Adipocyte (in vitro differentiated cells): ENCODE measurements at regions not wholly inside any gene's neighbourhood (a gene's known extent, or its start where the extent isn't known, plus 50 kb on each side); places are given as distances from the start of the nearest gene placed in this dataset.
A peak's percentile ranks its signal among the peaks of the same experiment; 100 is the strongest.

Experiments
- DNase-seq: peaks from one replicate; pipeline ENCODE4 v3.0.0-alpha.2; 2015; ENCODE audit warnings: low read depth
- H3K27me3 ChIP-seq: replicated peaks from 2 replicates; pipeline ENCODE4 v1.7.0; 2013; ENCODE audit warnings: mild to moderate bottlenecking, low read length, moderate library complexity; ENCODE audit not compliant: control insufficient read depth, insufficient read depth
- H3K36me3 ChIP-seq: 2 replicates; pipeline ENCODE4 v1.7.0; 2013; ENCODE audit warnings: low read length, mild to moderate bottlenecking, moderate library complexity; ENCODE audit not compliant: control insufficient read depth, insufficient read depth, severe bottlenecking
- H3K4me1 ChIP-seq: 2 replicates; pipeline ENCODE4 v1.7.0; 2013; ENCODE audit warnings: mild to moderate bottlenecking, low read length, moderate library complexity; ENCODE audit not compliant: control insufficient read depth, insufficient read depth
- H3K4me3 ChIP-seq: 2 replicates; pipeline ENCODE4 v1.7.0; 2013; ENCODE audit warnings: mild to moderate bottlenecking, low read length, moderate library complexity
- H3K9ac ChIP-seq: 2 replicates; pipeline ENCODE4 v1.7.0; 2013; ENCODE audit warnings: mild to moderate bottlenecking, low read length, moderate library complexity
- H3K9me3 ChIP-seq: 2 replicates; pipeline ENCODE4 v1.7.0; 2013; ENCODE audit warnings: mild to moderate bottlenecking, low read length, moderate library complexity; ENCODE audit not compliant: control insufficient read depth

DNA sequence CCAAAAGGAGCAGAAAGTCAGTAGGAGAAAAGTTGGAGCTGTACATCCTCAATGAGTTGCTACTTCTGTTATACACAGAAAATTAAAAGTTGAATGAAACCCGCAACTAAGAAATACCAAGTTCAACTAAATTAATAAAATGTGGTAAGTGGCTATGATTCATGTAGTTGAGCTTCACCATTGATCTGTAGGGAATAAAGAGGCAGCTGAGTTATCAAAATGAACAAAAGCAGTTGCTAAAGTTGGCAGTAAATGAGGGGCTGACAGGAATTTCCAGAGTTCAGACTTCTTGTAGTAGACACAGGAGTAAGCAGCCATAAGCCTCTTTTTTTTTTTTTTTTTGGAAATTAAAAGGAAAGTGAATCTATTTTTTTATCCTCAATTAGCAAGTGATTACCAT lies 234.6 kb downstream of the POSTN start:
- Histone ChIP-seq H3K4me3 (no peak overlapping the region), H3K27me3 (no peaks in the 10 kb centered on the region), H3K4me1 (peaks cover 18% of the 10 kb centered on the region), H3K9ac (no peak overlapping the region), H3K36me3 (no peaks in the 10 kb centered on the region), H3K9me3 (no peaks in the 10 kb centered on the region)
- no peak for DNase-seq

DNA sequence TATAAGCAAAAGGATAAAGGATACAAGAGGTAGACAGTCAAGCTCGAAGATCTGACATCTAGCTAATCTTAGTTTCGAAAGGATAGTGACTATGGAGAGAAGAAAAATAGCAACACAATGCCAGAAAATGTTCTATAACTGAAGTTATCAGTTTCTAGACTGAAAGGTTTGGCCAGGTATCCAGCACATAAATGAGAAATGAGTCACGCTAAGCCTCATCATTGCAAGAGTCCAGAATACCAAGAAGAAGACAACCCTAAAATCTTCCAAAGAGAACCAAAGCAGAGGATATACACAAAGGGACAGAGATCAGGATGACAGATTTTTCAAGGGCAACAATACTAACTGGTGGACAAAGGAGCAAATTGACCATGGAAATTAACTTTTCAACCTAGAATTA lies 237.0 kb downstream of the POSTN start:
- no peak for DNase-seq
- Histone ChIP-seq H3K27me3 (no peaks in the 10 kb centered on the region), H3K9me3 (no peaks in the 10 kb centered on the region), H3K36me3 (no peaks in the 10 kb centered on the region), H3K4me1 (peaks cover 18% of the 10 kb centered on the region), H3K9ac (no peak overlapping the region), H3K4me3 (no peak overlapping the region)

DNA sequence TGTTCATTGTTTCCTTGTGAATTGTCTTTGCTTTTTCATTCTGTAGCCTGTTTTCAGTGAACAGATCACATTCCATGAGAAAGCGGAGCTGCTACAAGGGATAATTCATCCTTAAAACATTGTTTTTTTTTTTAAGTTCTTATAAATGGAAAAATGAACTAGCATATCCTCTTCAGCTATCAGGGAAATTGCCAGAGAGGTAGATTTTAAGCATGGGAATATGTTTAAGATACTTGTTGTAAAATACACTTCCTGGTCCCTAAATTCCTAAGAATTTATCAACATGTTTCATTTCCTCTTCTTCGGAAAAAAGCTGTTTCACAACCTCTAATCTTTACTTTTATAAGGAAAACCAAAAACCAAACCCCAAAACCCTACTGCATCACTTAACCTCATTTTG lies 238.0 kb downstream of the POSTN start:
- peak; percentile 36 for DNase-seq
- Histone ChIP-seq H3K36me3 (no peaks in the 10 kb centered on the region), H3K9ac (no peak overlapping the region), H3K4me1 (peaks cover 9% of the 10 kb centered on the region), H3K9me3 (no peaks in the 10 kb centered on the region), H3K4me3 (no peak overlapping the region), H3K27me3 (no peaks in the 10 kb centered on the region)

DNA sequence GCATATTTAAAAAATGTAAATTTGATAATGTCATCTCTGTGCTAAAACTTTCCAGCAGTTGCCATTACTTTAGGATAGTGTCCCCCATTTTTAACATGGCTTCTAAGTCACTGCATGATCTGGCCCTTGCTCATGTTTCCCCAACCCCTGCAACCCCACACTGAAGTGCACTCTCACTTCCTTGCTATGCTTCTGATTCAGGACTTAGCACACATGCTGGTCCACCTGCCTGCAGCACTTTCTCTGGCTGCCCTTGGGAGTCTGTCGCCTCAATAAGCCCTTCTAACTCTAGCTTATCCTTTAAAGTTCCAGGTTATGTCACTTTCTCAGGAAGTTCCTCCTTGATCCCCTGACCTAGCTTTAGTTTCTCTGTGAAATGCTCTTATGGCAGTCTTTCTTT lies 241.0 kb downstream of the POSTN start:
- Histone ChIP-seq H3K9ac (no peak overlapping the region), H3K9me3 (no peaks in the 10 kb centered on the region), H3K4me1 (no peaks in the 10 kb centered on the region), H3K27me3 (no peaks in the 10 kb centered on the region), H3K36me3 (no peaks in the 10 kb centered on the region), H3K4me3 (no peak overlapping the region)
- no peak for DNase-seq

DNA sequence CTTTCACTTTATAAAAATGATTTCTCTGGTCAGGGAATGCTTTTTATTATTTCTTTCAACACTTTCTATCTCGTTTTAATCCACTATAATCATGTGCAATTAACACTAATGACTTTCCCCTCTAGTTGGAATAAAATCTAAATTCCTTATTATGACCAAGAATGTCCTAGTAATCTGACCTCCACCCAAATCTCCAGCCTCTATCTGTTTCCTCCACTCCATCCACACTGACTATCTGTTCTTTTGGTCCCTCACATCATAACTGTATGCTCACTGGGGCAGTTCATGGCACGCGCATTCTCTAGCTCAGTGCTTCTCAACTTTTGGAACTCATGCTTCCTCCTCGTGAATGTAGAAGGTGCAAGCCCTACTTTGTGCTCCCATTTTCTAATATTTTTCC lies 244.7 kb downstream of the POSTN start:
- H3K36me3 ChIP-seq: no peaks in the 10 kb centered on the region
- H3K4me3 ChIP-seq: no peak overlapping the region
- H3K9ac ChIP-seq: no peak overlapping the region
- no peaks in the 10 kb centered on the region for H3K27me3 ChIP-seq
- no peak for DNase-seq
- H3K4me1 ChIP-seq: no peaks in the 10 kb centered on the region
- H3K9me3 ChIP-seq: no peaks in the 10 kb centered on the region

DNA sequence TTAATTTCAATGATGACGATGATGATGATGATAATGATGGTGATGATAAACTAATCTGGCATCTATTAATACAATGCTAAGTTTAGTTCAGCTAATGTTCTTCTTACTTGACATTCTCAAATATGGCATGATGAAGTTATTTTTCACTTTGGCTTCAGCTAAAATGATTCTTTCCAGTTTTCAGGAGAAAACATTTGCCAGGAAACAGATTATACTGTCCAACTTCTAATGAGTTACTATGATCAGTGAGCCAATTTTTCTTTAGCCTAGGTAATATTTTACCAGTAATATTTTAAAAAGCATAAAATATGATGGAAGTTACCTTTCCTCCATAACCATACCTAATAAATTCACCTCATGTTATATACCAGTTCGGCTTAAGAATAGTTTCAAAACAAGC lies 245.7 kb upstream of the CSNK1A1L start:
- no peak overlapping the region for H3K9ac ChIP-seq
- DNase-seq: no peak
- peaks cover 8% of the 10 kb centered on the region for H3K9me3 ChIP-seq
- no peaks in the 10 kb centered on the region for H3K27me3 ChIP-seq
- no peak overlapping the region for H3K4me3 ChIP-seq
- H3K36me3 ChIP-seq: no peaks in the 10 kb centered on the region
- H3K4me1 ChIP-seq: no peaks in the 10 kb centered on the region

DNA sequence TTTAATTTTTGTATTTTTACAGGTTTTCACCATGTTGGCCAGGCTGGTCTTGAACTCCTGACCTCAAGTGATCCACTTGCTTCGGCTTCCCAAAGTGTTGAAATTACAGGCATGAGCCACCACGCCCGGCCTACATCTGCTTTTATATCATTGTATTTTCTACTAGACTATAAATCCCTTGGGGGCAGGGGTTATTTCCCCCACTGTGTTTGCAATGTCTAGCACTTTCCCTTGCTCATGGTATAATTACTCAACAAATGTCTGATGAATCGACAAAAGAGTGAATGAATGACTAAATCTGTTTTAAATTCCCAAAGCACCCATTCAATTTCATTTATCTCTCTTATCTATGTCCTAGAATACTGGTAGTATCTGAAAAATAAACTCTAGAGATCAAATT lies 244.5 kb upstream of the CSNK1A1L start:
- Histone ChIP-seq H3K9ac (no peak overlapping the region), H3K36me3 (no peaks in the 10 kb centered on the region), H3K4me3 (no peak overlapping the region), H3K9me3 (peaks cover 8% of the 10 kb centered on the region), H3K4me1 (no peaks in the 10 kb centered on the region), H3K27me3 (no peaks in the 10 kb centered on the region)
- no peak for DNase-seq

DNA sequence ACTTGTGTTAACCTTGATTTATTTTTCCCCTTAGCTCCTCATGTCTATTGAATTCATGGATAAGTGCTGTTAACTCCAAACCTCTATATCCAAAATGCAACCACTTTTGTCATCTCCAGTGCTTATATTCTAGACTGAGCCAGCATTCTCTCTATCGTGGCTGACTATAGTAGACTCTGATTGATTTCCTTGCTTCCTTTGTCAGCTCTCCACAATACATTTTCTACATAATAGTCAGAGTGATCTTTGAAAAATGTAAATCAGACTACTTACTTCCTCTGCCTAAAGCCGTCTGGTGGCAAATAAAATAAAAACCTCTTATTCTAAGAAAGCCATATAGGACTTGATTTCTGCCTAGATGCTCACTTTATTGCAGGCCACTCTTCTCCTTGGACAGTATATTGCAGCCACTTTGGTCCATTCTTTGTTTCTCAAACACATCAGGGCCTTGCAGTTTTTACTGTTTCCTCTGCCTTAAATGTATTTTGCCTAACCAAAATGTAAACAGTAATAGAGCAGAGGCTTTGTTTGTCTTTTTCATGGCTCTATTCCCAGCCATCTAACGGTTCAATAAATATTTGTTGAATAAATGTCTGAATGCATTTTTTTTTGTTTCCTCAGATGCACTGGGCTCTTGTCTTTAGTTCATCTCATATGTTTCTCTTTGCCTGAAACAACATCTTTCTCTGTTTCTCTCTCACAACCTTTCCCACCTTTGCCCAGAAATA lies 243.6 kb upstream of the CSNK1A1L start:
- Histone ChIP-seq H3K4me3 (no peak overlapping the region), H3K4me1 (peaks cover 4% of the 10 kb centered on the region), H3K36me3 (no peaks in the 10 kb centered on the region), H3K9ac (no peak overlapping the region), H3K27me3 (no peaks in the 10 kb centered on the region), H3K9me3 (peaks cover 8% of the 10 kb centered on the region)
- DNase-seq: peak; percentile 11

DNA sequence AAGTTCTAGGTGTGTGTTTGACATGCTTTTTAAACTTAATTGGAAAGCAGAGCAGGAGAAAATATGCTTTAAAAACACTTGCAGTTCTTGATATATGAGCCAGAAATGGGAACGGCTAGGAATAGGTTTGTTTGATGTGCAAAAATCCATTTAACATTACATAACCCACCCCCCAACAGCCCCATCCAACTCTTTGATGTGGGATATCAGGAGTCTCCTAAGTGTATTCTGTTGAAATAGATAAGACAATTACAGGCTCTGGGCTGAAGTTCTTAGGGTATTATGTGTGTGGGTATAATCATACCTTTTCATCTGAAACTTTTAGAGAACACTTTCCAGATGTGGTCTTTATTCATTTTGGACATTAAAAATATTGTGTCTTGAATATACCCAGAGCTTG lies 240.4 kb upstream of the CSNK1A1L start:
- H3K9ac ChIP-seq: no peak overlapping the region
- no peaks in the 10 kb centered on the region for H3K27me3 ChIP-seq
- DNase-seq: no peak

DNA sequence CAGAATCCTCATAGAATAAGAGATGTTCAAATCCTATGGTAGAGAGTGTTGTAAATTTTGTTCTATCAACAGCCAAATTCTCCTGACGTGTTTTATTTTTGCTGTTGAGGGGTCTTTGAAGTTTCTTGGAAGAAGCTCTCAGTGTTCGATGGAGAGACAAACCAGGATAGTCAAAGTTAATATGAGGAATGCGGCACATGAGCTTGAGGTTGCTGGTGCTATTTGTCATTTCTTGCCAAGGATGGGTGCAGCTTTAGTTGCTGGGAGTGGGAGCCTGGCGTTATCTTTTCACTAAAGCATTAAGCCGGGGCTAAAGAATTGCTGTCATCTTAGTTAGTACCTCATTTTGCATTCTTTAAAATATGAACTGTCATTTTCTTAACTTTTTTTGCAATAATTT lies 239.9 kb upstream of the CSNK1A1L start:
- no peak for DNase-seq
- Histone ChIP-seq H3K4me1 (peaks cover 10% of the 10 kb centered on the region), H3K36me3 (no peaks in the 10 kb centered on the region), H3K27me3 (no peaks in the 10 kb centered on the region), H3K9ac (no peak overlapping the region), H3K9me3 (peaks cover 8% of the 10 kb centered on the region), H3K4me3 (no peak overlapping the region)

More for the DNA sequence above, 240.4 kb upstream of the CSNK1A1L start:
- Histone ChIP-seq H3K4me3 (no peak overlapping the region), H3K36me3 (no peaks in the 10 kb centered on the region), H3K9me3 (peaks cover 8% of the 10 kb centered on the region), H3K4me1 (peaks cover 10% of the 10 kb centered on the region)

DNA sequence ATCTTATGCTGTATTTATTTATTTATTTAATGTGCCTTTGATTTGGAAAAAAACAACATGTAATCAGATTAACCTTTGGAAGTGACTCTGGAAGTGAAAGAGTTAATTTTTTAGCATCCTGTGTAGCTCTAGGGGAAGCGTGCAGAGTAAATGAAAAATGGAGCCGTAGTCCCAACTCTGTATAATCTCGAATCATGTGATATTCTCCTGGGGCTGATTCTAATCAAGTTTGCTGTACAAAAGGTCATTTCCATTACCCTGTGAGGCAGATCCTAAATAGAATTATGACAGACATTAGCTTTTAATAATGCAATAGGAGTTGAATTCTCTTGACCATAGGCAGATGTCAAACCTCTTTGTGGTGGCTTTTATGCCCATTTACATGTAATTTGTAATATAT lies 238.6 kb upstream of the CSNK1A1L start:
- no peak overlapping the region for H3K9ac ChIP-seq
- peaks cover 8% of the 10 kb centered on the region for H3K9me3 ChIP-seq
- H3K27me3 ChIP-seq: no peaks in the 10 kb centered on the region
- H3K4me1 ChIP-seq: peaks cover 10% of the 10 kb centered on the region
- no peak for DNase-seq
- H3K36me3 ChIP-seq: no peaks in the 10 kb centered on the region
- H3K4me3 ChIP-seq: no peak overlapping the region

DNA sequence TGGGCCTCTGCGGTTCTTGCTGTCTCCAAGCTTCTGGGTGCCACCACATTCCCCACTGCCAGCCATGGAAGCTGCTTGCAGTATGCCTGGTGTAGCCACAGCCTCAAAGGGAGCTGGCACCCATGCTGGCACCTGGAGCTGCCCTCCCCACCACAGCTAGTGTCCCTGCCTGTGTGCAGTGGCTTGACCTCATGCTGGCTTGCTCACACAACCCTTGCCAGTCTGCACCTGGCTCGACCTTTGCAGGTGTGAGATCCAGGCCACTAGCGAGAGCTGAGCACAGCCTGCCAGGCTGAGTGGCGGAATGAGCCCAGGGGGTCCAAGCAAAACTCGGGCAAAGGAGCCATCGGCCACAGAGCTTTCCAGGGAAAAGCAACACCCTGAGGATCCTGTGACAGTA lies 236.7 kb upstream of the CSNK1A1L start:
- Histone ChIP-seq H3K9ac (no peak overlapping the region), H3K4me3 (no peak overlapping the region), H3K4me1 (peaks cover 10% of the 10 kb centered on the region), H3K9me3 (no peaks in the 10 kb centered on the region), H3K27me3 (no peaks in the 10 kb centered on the region), H3K36me3 (no peaks in the 10 kb centered on the region)
- DNase-seq: no peak
